ENCODE measurements at regions not wholly inside any gene's neighbourhood (a gene's known extent, or its start where the extent isn't known, plus 50 kb on each side); places are given as distances from the start of the nearest gene placed in this dataset.

GRCh38 chr2:45337481-45337880 is 273.6 kb downstream of the SRBD1 start:
- no peak for DNase-seq

DNA sequence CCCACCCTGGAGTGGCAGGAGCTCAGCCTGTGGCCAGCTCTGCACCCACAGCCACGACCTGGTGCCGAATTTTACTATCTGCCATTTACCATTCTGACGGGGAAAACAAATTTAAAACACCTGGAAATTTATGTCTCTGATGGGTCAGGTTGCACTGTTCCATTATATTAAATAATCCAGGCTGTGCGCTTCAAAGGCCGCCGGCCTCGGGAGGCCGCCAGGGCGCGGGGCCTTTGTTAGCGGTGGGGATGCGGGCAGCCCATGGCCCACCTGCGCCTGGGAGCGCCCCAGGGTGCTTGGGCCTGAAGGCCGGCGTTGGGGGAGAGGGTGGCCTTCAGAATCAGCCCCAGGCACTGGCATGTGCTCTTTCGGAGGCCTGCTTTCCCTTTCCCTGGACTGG is 276.9 kb downstream of the SRBD1 start:
- no peak for DNase-seq

GRCh38 chr2:45332567-45332966 is 278.5 kb downstream of the SRBD1 start:
- DNase-seq = no peak

GRCh38 chr2:45332094-45332493 is 279.0 kb downstream of the SRBD1 start:
- no peak for DNase-seq

DNA sequence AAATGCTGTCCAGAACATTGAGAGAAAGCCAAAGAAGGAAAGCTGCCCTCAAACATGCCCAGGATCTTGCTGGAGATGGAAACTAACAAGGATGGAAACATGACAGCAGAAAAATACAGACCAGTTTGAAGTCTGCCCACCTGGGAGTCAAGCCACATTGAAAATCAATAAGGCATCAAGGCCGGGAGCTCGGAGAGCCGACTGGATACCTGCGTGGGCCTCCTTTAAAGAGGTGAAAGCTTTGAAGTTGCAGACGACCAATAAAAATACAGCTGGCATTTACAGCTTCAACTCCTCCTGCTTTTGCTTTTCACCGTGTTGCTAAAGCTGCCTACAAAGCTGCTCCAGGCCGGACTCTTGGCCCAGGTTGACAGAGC is 279.7 kb downstream of the SRBD1 start:
- no peak for DNase-seq

GRCh38 chr2:45330637-45331409 is 280.2 kb downstream of the SRBD1 start:
- no peak for DNase-seq

- no peak for DNase-seq
These were observed 281.0 kb downstream of the SRBD1 start for GRCh38 chr2:45330108-45330507.

GRCh38 chr2:45329045-45329677 is 281.9 kb downstream of the SRBD1 start:
- DNase-seq = no peak

- no peak for DNase-seq
These were observed 282.7 kb downstream of the SRBD1 start for GRCh38 chr2:45328264-45328870.

DNA sequence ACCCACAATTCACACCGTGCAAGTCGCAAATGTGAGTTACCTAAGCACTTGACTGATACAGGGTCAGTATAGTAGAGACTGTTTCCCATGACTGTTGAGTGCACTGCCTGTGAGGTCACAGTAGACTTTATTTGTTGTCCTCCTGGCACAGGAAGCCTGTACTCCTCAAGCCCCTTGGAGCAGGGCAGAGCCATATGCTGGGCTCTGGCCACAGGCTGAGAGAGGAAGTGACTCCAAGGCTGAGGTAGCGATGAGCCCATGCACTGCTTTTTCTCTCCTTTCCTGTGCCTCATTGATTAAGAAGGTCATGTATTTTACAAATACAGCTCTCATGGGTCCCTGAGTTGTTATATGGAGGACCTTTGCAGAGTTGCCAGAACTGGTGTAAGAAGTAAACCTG is 287.7 kb downstream of the SRBD1 start:
- DNase-seq = no peak

DNA sequence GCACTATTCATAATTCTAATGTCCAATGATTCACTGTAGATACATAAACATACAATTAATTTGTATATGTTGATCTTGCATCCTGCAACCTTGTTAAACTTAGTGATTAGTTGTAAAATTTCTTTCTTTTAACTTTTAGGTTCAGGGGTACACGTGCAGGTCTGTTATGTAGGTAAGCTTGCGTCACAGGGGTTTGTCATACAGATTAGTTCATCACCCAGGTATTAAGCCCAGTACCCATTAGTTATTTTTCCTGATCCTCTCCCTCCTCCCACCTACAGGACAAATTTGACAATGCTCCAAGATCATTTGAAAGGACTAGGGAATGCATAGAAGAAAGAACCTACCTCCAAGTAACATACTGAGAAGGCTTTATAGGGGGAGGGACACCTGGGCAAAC is 290.1 kb downstream of the SRBD1 start:
- DNase-seq = no peak

DNA sequence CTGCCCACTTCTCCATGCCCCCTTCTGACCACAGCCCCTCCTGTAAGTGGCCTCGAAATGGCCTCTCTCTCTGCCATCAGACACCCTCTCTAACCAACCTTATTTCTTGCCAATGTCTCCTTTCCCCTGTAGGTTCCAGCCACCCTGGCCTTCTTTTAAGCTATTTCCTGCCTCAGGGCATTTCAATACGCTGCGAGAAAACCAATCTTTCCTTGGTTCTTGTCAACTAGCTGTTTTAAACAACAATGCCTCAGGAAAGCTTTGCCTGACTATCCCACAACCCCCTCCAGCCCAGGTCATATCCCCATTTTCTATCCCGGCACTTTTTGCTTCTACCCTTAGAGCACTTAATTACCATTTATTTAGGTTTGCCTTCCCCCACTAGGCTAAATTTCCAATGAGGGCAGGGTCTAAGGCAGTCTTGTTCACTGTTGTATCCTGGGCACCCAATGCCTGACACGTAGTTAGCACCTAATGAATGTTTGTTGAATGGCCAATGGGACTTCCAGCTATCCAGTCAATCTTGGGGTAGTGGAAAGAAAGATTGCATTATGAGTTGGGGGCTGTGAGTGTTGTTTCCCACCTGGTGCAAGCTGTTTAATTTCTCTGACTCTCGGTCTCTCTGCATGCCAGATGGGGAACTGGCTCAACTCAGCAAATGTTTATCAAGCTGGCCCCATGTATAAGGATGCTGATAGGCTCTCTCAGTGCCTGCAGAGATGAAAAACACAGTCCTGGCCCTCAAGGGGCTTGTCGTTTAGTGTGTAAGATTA is 291.2 kb downstream of the SRBD1 start:
- no peak for DNase-seq

- DNase-seq = no peak
These were observed 292.4 kb downstream of the SRBD1 start for GRCh38 chr2:45318686-45319085.

GRCh38 chr2:45316576-45317338 is 294.3 kb downstream of the SRBD1 start:
- DNase-seq = no peak

DNA sequence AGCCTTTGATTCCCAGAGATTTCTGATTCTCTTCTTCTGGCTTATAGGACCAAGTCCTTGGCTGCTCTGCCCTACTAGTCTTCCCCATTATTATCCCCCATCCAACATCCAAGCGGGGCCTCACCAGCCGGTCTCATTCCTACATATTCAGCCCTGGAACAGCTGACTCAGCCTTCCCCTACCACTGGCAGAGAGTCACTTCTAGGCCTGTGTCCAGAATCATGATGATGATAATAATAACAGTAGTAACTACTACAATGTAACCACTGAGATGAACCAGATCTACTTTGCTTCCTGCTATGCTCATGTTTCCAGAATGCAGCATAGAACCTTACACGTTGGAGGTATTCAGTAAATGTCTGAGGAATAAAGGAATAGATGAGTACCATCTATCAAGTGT is 295.2 kb downstream of the SRBD1 start:
- DNase-seq = no peak

GRCh38 chr2:45312275-45312674 is 298.8 kb downstream of the SRBD1 start:
- DNase-seq = no peak

- no peak for DNase-seq
These were observed 299.5 kb downstream of the SRBD1 start for GRCh38 chr2:45311559-45311958.

GRCh38 chr2:45307147-45307546 is 297.9 kb upstream of the SIX2 start:
- DNase-seq = no peak

DNA sequence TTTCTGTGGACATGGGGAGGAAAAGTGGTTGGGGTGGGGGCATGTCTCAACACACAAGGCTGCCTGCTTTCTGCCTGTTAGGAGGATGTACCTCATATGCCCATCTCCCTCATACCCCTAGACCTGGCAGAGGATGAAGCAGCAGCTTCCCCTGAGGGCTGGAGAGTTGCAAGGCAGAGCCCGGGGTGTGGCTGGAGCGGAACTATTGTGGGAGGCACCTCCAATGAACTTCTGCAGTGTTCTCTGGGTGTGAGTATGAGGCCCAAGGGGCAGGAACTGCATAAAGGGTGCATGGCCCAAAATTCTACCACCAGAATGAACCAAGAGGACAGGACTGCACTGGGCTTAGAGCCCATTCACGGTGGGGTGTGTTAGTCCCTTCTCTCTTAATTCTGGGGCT is 296.3 kb upstream of the SIX2 start:
- DNase-seq = no peak

GRCh38 chr2:45303417-45304202 is 294.4 kb upstream of the SIX2 start:
- no peak for DNase-seq

DNA sequence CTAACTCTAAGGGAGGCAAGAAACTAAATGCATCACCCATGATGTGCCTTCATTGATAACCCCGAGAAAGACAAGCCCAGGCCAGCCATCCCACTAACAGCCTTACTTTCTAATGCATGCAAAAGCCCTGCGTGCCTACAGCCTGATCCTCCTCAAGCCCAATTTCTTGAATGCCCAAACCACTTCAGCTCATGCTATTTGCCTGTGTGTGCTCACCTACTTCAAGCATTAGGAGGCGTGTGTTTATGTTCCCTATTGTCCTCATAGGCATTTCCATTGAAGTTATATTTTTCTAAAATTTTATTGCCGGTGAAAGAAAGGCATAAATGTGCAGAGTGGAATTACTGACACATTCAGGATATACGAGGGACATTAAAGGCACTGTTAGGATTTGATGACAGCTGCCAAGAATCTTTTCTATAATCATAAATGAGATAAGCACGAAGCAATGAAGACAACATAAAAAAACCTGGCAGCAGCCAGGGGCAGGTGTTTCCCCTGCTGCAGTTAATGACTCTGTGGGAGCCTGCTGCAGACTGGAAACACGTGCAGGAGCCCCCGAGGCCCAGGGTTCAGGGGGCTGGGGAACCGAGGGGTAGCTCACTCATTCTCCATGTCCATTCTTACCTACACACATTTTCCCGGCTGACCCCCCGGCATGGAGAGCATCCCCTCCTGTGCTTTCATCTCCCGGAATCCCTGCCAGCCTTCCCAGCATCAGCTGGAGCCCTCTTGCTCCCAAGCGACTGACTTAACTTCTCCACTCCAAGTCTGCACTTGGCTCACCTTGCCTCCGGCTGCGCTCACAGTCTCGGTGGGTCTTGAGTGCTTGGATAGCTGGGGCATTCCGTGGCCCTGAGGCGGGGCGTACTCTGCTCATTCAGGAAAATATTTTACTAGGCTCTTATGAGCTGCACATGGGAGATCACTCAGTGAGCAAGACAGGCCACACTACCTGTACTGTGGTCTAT is 292.3 kb upstream of the SIX2 start:
- no peak for DNase-seq
